ENCODE measurements at regions not wholly inside any gene's neighbourhood (a gene's known extent, or its start where the extent isn't known, plus 50 kb on each side); places are given as distances from the start of the nearest gene placed in this dataset.
"Not testable (repeated sequence)": the region's sequence is repeated elsewhere in the genome, so short reads cannot be mapped to it uniquely, and the experiment has no call there.

DNA sequence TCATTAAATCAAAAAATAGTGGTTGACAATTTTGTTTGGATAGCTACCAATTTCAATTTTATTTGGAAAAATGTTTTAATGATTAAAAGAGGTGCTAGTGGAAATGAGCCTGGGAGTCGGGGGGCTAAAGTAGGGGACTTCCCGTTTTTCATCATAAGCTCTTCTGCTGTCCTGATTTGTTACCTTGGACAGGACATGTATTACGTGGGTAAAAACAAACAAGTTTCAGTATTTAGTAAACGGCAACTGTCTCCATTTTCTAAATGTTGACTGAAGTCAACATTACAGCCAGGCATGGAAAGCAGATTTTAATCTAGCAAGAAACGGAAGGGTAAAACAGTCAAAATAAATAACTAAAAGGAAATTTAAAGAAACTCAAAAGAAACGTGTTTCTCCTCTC lies 212.3 kb upstream of the GRAMD2B start:
- DNase-seq, result no peak

DNA sequence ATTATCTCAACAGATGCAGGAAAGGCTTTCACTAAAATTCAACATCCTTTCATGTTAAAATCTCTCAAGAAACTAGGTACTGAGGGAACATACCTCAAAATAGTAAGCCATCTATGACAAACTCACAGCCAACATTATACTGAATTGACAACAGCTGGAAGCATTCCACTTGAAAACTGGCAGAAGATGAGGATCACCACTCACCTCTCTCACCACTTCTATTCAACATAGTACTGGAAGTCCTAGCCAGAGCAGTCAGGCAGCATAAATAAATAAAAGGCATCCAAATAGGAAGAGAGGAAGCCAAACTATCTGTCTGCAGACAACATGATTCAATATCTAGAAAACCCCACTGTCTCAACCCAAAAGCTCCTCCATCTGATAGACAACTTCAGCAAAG lies 203.6 kb upstream of the GRAMD2B start:
- DNase-seq, result no peak

DNA sequence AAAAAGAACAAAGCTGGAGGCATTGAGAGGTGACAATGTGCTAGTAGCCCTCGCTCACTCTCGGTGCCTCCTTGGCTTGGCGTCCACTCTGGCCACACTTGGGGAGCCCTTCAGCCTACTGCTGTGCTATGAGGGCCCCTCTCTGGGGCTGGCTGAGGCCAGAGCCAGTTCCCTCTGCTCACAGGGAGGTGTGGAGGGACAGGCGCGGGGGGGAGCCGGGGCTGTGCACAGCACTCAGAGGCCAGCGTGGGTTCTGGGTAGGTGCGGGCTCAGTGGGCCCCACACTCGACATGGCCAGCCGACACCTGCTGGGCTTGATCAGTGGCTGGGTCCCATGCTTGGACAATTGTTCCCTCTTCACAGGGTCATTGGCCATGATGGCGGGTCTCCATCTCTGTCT lies 202.5 kb upstream of the GRAMD2B start:
- DNase-seq, result no peak

DNA sequence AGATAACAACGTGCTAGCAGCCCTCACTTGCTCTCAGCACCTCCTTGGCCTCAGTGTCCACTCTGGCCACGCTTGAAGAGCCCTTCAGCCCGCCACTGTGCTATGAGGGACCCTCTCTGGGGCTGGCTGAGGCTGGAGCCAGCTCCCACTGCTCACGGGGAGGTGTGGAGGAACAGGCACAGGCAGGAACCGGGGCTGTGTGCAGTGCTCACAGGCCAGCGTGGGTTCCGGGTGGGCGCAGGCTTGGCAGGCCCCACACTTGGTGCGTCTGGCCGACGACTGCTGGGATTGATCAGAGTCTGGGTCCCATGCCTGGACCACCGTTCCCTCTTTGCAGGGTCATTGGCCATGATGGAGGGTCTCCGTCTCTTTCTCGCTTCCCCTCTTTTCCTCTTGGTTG lies 194.3 kb upstream of the GRAMD2B start:
- DNase-seq, result no peak

DNA sequence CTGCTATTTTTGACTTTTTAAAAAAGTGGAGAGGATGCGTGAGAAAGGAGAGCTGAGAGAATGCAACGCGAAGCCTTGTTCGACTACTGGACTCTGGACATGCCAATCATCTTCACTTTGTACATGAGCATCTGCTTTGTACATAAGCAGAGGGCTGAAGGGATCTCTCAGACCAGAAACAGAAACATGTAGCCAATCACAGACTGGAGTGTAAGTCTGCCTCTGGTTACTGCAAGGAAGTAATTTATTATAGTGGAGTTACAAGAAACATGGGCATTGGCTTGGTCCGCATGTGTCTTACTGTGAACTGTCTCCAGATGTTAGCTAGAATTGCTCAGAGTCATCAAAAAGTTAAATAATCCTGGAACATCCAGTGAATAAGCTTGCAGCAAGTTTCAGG lies 190.0 kb upstream of the GRAMD2B start:
- no peak for DNase-seq

DNA sequence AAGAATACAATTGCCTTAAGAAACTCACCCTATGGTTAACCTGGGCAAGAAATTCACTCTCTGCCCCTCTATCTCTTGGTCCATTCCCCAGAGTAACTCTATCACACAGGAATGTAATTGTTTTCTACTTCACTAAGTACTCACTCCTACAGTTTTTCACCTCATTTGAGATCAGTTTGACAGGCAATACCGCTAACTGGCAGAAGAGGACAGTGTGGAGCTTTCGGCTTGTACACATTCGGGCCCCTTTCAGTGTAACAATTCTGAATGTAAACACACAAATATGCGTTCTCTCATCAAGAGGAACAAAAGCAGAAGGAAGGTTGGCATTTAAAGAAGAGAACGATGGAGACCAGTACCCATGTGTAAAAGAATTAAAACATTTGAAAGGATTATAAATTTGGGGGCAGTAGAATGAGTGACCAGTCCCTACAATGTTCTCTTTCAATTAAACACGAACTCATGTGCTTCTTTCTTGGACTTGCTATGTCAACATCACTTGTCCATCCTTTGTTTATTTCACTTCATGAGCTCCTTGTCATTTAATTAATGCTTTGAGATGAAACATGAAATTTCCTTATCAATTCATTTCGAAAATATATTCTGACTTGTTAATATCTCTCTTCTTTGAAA lies 188.5 kb upstream of the GRAMD2B start:
- no peak for DNase-seq

DNA sequence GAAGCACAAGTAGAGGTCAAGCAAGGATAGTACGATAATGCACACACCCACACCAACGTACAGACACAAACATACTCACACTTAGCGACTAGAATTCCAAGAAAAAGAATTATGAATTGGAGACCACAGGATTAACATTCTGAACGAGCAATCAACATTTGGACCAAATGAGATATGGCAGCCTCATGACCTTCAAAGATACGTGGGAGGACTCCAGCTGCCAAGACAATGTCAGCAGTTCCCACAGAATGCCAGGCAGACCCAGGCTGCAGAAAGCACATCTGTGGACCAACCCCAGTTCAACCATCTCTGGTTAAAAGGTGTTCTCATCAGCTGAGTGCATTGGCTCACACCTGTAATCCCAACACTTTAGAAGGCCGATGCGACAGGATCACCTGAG lies 187.6 kb upstream of the GRAMD2B start:
- DNase-seq, result no peak

DNA sequence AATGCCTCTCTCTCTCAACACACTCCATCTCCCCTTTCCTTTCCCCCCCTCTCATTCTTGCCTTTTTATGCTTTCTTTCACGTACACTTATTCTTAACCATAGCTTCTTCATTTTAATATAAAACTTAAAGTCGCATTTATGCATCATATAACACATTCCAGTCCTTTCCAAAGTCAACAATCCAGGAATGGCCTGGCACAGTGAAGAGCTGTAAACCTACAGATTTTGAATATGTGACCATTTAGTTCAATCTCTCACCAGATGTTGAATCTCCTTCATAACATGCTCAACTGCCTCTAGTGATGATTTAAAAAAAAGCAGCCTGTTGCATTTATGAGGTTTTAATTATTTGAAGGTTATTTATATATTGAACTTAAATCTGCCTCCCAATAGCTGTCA lies 186.2 kb upstream of the GRAMD2B start:
- DNase-seq, result no peak

DNA sequence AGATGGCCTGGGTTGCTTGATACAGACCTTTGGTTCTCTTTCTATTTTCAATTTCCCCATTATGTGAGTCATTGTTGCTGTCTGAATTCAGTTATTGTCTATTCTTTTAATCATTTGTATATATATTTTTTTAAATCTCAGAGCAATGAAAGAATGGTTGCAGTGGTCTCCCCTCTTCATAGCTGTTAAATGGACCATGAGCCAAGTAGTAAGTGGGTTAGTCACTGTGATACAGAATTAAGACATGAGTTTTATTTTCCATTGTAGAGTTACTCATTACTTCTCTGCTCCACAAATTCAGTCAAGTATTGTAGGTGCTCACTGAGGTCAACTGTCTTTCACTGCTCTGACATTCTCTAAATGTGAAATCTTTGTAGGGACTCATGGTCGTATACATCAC lies 174.6 kb upstream of the GRAMD2B start:
- no peak for DNase-seq

DNA sequence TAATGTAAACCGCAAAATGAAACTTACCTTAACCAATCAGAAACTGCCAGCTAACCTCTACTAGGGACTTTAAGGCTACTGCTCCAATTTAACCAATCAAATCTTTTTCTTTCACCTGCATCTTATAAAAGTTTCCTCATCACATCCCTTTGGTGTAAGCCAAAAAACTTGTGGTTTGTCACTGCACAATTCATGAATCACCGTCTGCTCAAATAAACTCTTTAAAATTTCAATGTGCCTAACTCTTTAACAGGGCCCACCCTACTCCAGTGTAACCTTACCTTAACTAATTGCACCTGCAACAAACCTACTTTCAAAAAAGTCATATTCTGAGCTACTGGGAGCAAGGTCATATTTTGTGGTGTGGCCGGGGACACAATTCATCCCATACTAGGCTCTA lies 172.2 kb upstream of the GRAMD2B start:
- no peak for DNase-seq

DNA sequence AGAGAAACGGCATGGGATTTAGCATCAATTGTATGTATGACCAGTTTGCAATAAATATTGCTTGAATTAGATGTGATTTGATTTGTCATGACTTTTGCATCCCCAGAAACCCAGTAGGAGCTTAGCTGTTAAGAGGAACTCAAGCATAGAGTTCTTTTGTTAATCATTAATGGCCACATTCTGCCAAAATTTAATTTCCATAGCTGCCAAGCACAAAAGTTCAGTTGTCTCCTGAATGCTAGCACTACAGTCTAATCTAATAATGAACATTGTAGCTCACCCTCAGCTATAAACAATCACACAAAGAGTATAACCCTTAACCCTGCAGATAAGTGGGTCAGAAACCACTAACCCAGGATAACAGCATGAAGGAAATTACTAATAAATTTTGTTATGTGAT lies 169.8 kb upstream of the GRAMD2B start:
- DNase-seq, result no peak

DNA sequence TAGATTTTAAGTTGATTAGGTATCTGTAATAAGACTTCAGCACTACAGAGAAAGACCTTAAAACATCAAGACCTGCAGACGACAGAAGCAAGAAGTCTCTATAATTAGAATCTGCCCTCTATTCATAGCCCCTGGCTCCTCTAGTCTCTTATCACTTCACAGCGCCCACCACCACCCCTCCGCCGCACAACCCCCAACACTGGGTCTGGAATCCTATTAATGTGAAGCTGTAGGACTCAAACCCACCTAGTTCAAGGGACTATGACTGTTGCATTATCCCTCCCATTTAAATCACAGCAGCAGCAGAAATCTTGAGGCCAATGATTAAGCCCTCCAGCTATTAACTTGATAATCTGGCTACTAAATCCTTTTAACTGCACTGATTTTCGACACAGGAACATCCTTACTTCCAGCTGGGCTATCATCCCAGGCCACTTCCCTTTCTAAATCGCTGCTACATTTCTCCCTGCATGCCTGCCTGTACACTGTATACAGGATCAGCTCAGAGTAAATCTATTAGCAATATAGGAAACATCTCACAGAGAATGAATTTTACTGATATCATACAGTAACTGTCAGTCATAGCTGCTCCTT lies 159.5 kb upstream of the GRAMD2B start:
- DNase-seq, result no peak

DNA sequence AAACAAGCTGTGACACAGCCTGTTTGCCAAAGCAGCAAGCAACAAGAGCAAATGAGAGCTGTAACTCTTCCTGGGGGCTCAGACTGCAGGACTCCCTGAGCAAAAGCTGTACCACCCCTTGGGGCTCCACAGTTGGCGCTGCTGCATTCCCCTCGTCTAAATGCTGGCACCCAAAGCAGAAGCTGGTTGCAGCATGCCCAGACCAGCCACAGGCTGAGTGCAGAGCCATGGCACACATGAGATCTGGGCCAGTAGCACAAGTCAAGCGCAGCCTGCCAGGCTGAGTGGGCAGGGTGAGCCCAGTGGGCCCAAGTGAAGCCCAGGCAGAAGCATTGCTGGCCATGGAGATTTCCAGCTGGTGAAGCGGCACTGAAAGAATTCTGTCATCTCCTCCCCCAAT lies 157.3 kb upstream of the GRAMD2B start:
- DNase-seq, result no peak

DNA sequence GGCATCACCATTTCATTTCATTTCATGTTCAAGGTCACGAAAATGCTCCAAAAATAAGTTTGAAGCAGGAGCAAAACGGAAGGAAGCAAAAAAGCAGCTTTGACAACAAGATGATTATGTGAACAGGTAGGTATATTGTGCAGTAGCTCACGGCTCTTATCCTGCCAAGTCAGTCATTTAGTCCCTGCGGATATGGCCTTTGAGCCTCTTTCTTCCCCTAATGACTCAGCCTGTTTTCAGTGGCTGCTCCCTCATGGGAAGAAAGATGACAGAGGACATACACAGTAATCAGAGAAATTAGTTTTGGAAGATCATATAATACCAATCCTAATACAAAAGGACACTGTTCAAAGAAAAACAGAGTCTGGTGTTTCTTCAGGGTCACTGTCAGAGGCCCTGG lies 155.8 kb upstream of the GRAMD2B start:
- DNase-seq, result no peak

DNA sequence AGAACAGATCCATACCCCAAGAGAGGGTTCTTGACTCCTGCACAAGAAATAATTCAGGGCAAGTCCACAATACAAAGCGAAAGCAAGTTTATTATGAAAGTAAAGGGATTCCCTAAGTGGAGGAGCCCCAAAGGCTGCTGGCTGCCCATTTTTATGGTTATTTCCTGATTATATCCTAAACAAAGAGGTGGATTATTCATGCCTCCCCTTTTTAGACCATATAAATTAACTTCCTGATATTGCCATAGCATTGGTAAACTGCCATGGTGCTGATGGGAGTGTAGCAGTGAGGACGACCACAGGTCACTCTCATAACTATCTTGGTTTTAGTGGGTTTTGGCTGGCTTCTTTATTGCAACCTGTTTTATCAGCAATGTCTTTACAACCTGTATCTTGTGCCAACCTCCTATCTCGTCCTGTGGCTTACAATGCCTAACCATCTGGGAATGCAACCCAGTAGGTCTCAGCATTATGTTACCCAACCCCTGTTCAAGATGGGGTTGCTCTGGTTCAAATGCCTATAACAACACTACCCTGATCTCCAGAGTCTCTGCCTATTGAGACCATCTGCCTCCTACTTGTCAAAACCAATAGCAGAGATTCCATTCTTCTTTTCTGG lies 154.4 kb upstream of the GRAMD2B start:
- DNase-seq, result no peak

DNA sequence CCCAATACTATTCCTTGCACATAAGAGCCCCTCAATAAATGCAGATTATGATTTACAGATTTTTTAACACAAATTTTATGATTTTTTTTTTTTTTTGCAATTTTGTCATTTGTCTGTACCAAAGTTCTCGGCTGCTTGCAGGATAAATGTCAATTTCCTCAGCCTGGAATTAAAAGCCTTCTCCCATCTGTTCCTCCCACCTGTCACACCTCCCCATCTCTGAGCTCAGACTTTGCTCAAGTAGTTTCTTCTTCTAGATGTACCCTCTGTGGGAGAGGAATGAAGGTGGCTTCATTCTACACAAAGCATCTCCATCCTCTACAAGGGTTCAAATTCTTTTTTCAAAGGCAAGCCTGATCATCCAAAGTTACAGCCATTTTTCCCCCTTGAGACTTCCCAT lies 153.7 kb upstream of the GRAMD2B start:
- no peak for DNase-seq

DNA sequence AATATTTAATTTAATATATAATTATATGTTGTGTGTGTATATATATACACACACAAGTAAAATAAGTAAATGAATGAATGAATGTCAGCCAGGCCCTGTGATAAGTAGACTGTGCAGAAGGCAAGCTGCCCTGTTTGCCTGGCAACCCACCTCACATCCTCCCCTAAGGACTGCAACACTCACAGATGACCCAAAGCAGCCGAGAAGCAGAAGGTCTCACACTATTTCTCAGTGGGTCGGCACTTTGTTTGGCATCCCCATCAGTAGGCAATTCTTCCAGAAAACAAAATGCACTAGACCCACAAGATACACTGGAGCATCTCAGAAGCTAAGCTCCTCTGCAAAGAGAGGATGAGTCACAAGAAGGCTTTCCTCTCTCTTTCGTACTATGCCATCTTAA lies 152.1 kb upstream of the GRAMD2B start:
- no peak for DNase-seq

DNA sequence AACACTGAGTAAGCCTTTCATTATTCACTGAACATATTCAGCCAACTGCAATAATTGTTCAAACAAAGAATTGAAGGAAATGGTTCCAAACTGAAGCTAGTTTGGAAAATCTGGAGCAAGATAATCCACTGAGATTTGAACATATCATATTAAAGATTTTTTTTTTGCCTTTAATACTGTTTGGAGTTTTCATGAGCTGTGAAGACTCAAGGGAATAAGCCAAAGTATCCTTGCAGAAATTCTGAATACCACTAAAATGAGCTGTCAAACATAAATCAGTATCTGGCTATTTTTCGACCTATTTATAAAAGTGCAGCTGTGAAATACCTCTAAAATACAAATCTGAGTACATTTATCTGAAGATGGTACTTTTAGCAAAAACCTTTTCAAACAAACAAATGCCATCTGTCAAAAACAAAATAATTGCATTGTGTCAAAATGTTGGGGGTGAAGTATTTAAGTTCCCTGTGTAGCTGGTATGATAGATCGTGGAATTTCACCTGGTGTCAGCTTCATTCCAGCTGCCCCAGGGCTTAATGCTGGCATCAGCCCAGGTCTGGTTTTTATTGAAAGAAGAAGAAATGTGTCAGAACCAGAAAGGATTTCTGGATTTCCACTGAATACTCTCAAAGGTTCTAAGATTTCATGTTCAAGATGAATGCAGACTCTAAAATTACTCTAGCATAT lies 149.0 kb upstream of the GRAMD2B start:
- DNase-seq, result peak; percentile 35

DNA sequence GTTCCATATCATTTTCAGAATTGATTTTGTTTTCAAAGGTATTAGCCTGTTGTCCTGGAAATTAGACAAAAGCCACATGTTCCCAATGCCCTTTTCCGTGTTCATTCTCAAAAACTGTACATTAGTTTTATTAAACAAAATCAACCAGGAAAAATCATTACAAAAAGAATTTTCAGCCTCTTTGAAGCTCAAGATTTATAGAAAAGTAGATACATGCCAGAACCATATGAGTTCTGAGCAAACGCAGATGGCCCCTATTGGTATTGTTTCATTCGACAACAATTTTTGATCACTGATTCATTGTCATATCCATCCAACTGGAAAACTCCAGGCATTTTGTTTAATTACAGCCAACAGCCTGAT lies 148.5 kb upstream of the GRAMD2B start:
- DNase-seq, result no peak

DNA sequence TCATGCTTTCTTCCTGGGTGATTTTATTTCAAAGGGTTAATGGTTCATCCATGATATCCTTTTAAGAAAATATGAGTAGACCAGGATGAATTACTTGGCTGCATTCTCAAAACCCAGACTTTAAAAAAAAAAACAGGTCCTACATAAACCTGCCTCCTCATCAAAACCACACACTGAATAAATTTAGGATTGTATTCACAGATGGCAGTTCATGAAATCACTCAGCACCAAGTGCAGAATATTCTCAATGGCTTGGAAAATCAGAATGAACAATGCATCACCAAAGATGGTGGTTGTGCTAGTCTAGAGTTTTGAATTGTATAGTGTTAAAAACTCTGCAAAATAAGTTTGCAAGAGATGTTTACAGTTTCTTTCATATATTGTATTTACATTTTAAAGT lies 145.4 kb upstream of the GRAMD2B start:
- DNase-seq, result no peak

DNA sequence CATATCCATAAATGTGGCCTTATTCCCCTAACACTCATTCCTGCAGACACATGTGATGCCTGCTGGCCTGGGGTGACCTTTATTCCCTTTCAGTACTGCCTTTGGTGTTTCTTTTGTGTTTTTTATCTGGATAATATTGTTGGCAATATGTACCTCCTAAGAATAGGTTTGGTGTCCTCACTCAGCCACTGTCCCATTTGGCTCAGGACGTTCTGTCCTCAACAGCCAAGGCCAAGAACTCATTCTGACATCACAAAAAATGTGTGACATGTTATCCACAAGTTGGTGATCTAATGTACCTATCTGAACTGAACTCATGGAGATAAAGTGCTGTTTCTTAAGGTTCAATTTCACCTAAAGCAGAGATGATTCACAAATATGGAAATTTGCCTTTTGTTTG lies 142.9 kb upstream of the GRAMD2B start:
- no peak for DNase-seq

DNA sequence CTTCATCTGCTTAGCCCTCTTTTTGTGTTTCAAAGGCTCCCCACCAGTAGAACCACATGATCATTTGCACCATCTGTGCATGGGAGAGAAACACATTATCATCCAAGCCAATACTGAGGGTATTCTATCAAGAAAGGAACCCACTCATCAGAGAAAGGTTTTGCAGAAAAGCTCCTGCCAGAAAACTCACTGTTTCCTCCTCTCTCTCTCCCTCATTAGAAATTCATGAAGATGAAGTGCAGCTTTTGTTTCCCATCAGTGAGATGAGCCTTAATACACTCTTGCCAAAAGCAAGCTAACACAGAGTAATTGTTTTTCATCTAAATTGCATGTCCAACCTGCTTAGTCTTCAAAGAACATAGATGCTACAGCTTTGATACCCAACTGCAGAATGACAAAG lies 142.4 kb upstream of the GRAMD2B start:
- no peak for DNase-seq

DNA sequence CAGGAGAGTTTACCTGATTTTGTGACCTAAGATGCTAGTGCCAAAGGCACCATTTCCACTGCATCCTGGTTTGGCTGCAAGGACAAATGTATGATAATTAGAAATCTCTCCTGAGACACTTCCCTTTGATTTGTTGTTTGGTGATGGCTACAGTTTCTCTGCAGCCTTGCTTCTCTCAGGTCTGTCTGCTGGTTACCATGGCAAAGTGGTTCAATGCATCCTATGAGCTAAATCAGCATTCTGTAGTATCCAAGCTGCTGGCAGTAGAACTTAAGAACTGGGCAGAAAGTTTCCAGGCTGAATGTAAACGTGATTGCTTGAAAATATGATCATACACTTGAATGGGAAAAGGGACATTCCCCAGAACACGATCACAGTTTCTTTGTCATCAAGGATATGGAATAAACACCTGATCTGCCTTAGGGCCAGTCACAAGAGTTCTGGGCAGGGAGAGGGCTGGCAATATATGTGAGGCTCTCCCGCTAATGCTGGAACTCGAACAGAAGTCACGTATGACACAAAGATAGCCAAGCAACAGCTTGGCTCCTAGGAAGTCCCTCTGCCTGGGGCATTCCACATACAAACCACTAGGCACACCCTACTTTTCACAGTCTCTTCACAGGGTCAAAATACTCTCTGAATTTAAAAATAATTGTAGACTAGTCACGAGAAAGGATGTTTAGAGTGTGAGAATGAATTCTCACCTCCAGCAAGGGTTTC lies 138.1 kb upstream of the GRAMD2B start:
- DNase-seq, result no peak

DNA sequence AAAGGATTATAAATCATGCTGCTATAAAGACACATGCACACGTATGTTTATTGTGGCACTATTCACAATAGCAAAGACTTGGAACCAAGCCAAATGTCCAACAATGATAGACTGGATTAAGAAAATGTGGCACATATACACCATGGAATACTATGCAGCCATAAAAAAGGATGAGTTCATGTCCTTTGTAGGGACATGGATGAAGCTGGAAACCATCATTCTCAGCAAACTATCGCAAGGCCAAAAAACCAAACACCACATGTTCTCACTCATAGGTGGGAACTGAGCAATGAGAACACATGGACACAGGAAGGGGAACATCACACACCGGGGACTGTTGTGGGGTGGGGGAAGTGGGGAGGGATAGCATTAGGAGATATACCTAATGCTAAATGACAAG lies 127.1 kb upstream of the GRAMD2B start:
- not testable (repeated sequence) for DNase-seq
